MCF 10A (cell line): ENCODE measurements at regions not wholly inside any gene's neighbourhood (a gene's known extent, or its start where the extent isn't known, plus 50 kb on each side); places are given as distances from the start of the nearest gene placed in this dataset.

ENCODE experiments used
- BruUV-seq: library from RNA; stranded (reverse); fragments of 400-500 nt; replicated peaks from 2 replicates; lab custom pipeline; 2021; lab: Mats Ljungman, UMichigan
- CTCF ChIA-PET: fragments of 300-600 bp; sonication (Branson Sonifier 250); formaldehyde crosslinking; extraction: SDS; loops from one replicate; lab custom pipeline; 2021; ENCODE audit warnings: antibody characterized with exemption, inconsistent platforms; lab: Yijun Ruan, JAX
- POLR2A ChIA-PET: fragments of 300-600, 350-650 bp; sonication (Branson Sonifier 250); formaldehyde crosslinking; extraction: SDS; loops from one replicate; lab custom pipeline; 2020; ENCODE audit warnings: antibody characterized with exemption, inconsistent platforms; lab: Yijun Ruan, JAX
- DNase-seq: peaks from one replicate; pipeline ENCODE4 v3.0.0-alpha.2; 2018; ENCODE audit not compliant: unreplicated experiment
- H3K27ac Mint-ChIP-seq: one replicate; pipeline ENCODE4 v1.8.0; 2022; ENCODE audit warnings: mild to moderate bottlenecking, low read depth, mixed read lengths; ENCODE audit not compliant: unreplicated experiment
- H3K27me3 Mint-ChIP-seq: one replicate; pipeline ENCODE4 v1.8.0; 2022; ENCODE audit warnings: mixed read lengths; ENCODE audit not compliant: insufficient read depth, unreplicated experiment
- H3K36me3 Mint-ChIP-seq: one replicate; pipeline ENCODE4 v1.8.0; 2022; ENCODE audit warnings: mild to moderate bottlenecking, moderate library complexity, mixed read lengths; ENCODE audit not compliant: insufficient read depth, unreplicated experiment
- H3K4me1 Mint-ChIP-seq: one replicate; pipeline ENCODE4 v1.8.0; 2022; ENCODE audit warnings: mixed read lengths; ENCODE audit not compliant: insufficient read depth, unreplicated experiment
- H3K4me3 Mint-ChIP-seq: one replicate; pipeline ENCODE4 v1.8.0; 2022; ENCODE audit warnings: mild to moderate bottlenecking, moderate library complexity, mixed read lengths; ENCODE audit not compliant: unreplicated experiment
- H3K9me3 Mint-ChIP-seq: one replicate; pipeline ENCODE4 v1.8.0; 2022; ENCODE audit warnings: mixed read lengths; ENCODE audit not compliant: unreplicated experiment
- CTCF ChIP-seq: fragments of 200-600 bp; IDR thresholded peaks from one replicate; pipeline ENCODE4 v1.8.0; 2022; ENCODE audit warnings: antibody characterized with exemption, mild to moderate bottlenecking; ENCODE audit not compliant: unreplicated experiment
- intact Hi-C: fragments of 100-400 bp; cut with micrococcal nuclease; formaldehyde crosslinking; loops from 2 replicates; pipeline ENCODE4 v1.14.1; 2022

GRCh38 chr3:67853520-67853919, 199.1 kb upstream of the SUCLG2 start:
- H3K36me3 Mint-ChIP-seq, result no peaks in the 10 kb centered on the region
- CTCF ChIA-PET, result no interaction called here
- no peaks in the 10 kb centered on the region for H3K4me1 Mint-ChIP-seq
- H3K27me3 Mint-ChIP-seq, result no peaks in the 10 kb centered on the region
- POLR2A ChIA-PET, result no interaction called here
- intact Hi-C loops, result no loop called here
- H3K27ac Mint-ChIP-seq, result no peak overlapping the region
- TF ChIP-seq CTCF, result no peak
- H3K4me3 Mint-ChIP-seq, result no peak overlapping the region
- no peaks in the 10 kb centered on the region for H3K9me3 Mint-ChIP-seq
- no peak for DNase-seq
- BruUV-seq, result no TSS peak

DNA sequence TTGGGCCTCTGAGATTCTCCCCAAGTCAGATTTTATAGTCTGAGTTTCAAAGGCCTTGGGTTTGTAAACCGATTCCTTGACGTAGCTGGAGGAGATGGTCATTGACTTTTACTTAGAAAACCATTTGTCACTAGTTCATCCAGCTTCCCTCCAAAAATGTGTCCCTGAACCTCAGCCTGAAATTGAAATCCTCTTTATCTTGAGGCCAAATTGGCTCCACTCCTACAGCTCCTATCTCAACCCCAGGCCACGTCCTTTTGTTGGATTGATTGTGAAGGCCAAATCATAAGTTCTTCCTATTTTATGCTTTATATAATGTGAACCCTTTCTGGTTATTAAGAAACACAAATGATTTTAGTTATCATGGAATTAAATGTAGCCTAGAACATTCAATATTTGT, 193.9 kb upstream of the SUCLG2 start:
- no peaks in the 10 kb centered on the region for H3K36me3 Mint-ChIP-seq
- no peak for DNase-seq
- H3K4me1 Mint-ChIP-seq, result no peaks in the 10 kb centered on the region
- H3K27ac Mint-ChIP-seq, result no peak overlapping the region
- no peak for TF ChIP-seq CTCF
- ChIA-PET CTCF (no interaction called here), POLR2A (no interaction called here)
- H3K27me3 Mint-ChIP-seq, result peaks cover 15% of the 10 kb centered on the region
- no peaks in the 10 kb centered on the region for H3K9me3 Mint-ChIP-seq
- intact Hi-C loops, result no loop called here
- BruUV-seq, result no TSS peak
- H3K4me3 Mint-ChIP-seq, result no peak overlapping the region

DNA sequence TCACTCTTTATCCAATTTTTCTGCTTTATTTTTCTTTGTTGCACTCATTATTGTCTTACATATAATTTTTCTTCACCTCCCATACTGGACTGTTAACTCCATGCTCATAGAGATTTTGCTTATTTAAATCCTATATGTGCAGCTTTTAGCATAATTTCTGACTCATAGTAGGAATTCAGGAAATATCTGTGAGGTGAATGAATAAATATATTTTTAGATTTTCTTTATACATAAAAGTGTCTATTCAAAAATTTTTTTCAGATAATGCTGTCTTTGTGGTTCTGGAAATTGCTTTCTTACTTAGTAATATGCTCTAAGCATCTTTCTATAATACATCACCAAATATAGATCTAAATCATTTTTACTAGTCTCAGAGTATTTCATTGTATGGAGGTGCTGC, 191.8 kb upstream of the SUCLG2 start:
- TF ChIP-seq CTCF, result no peak
- CTCF ChIA-PET, result interaction anchor here (0.6 kb wide), 1 partner anchor 1382 kb away, joined by 3 read pairs; no protein-coding TSS in a partner anchor
- Mint-ChIP-seq H3K36me3 (no peaks in the 10 kb centered on the region), H3K4me1 (no peaks in the 10 kb centered on the region), H3K27ac (no peak overlapping the region), H3K9me3 (no peaks in the 10 kb centered on the region), H3K27me3 (peaks cover 15% of the 10 kb centered on the region), H3K4me3 (no peak overlapping the region)
- no peak for DNase-seq
- POLR2A ChIA-PET, result no interaction called here
- BruUV-seq, result no TSS peak
- intact Hi-C loops, result no loop called here

- H3K9me3 Mint-ChIP-seq, result peaks cover 14% of the 10 kb centered on the region
- ChIA-PET POLR2A (no interaction called here), CTCF (no interaction called here)
- H3K27me3 Mint-ChIP-seq, result peaks cover 17% of the 10 kb centered on the region
- H3K4me3 Mint-ChIP-seq, result no peak overlapping the region
- no peaks in the 10 kb centered on the region for H3K36me3 Mint-ChIP-seq
- H3K27ac Mint-ChIP-seq, result no peak overlapping the region
- DNase-seq, result peak; percentile 22
- BruUV-seq, result no TSS peak
- H3K4me1 Mint-ChIP-seq, result no peaks in the 10 kb centered on the region
- intact Hi-C loops, result no loop called here
- no peak for TF ChIP-seq CTCF
These were observed 178.4 kb upstream of the SUCLG2 start for GRCh38 chr3:67832817-67833216.
